HG02870 (cell line): ENCODE measurements at regions not wholly inside any gene's neighbourhood (a gene's known extent, or its start where the extent isn't known, plus 50 kb on each side); places are given as distances from the start of the nearest gene placed in this dataset.
"Not testable (repeated sequence)": the region's sequence is repeated elsewhere in the genome, so short reads cannot be mapped to it uniquely, and the experiment has no call there.

Experiments
- ATAC-seq: cut with Tn5 transposase; IDR thresholded peaks from one replicate; pipeline ENCODE4 v1.9.1; 2021; ENCODE audit warnings: mild to moderate bottlenecking, moderate library complexity; ENCODE audit not compliant: unreplicated experiment

GRCh38 chrX:8027827-8028226 is 100.6 kb upstream of the PNPLA4 start:
- no peak for ATAC-seq

GRCh38 chrX:8025705-8026104 is 98.5 kb upstream of the PNPLA4 start:
- no peak for ATAC-seq

DNA sequence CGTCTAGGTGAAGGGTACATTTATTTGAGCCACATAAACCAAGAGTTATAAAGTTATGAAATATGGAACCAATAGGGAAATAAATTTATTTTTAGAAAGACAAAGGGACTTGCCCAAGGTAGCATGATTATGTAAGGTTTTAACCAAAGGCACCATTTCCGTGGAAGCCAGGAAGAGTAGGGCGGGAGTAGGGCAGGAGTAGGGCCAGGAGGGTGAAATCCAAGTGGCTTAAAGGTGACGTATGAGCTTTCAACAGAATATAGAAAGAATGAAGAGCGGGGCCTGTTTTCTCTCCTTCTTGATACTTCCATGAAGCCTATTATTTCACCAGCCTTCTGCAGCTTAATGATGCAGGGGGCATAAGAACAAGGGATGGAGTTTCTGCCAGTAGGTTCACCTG is 91.7 kb upstream of the PNPLA4 start:
- no peak for ATAC-seq

DNA sequence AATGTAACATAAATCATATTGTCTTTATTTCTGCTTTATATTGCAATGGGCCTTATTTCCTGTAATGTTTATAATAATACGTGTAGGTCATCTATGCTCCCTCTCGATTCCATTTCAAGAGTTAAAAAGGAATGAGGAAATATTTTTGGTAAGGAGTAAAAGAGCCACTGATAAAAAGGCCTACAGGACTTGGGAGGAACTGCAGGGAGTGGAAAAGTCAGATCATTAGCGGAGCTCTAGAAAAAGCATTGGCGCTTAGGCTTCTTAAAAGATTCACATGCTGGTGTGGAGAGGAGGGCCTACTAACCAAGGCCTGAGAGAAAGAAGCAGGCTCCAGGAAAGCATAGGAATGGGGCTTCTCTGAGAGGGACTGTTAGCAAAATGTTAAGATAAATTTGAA is 82.9 kb upstream of the PNPLA4 start:
- no peak for ATAC-seq

- ATAC-seq: no peak
These were observed 78.6 kb upstream of the PNPLA4 start for GRCh38 chrX:8005678-8006347.

- no peak for ATAC-seq
These were observed 76.1 kb upstream of the PNPLA4 start for GRCh38 chrX:8003147-8003883.

DNA sequence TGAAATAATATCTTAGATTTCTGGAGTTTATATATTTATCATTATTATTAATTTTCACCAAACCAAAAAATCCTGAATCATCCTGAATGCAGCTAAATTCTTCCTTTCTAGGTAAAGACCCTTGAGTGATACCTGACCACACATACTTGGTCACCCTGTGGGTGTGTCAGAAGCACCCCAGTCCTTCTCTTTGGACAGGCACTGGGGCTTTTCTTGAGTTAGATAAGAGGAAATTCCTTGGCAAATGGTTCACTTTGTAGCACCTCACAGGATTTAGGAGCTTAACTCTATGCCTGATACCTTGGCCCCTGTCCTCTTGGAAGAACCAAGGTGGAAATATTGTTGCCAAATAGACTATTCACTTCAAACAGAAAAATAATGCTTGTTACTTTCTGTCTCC is 69.6 kb upstream of the PNPLA4 start:
- ATAC-seq: no peak

DNA sequence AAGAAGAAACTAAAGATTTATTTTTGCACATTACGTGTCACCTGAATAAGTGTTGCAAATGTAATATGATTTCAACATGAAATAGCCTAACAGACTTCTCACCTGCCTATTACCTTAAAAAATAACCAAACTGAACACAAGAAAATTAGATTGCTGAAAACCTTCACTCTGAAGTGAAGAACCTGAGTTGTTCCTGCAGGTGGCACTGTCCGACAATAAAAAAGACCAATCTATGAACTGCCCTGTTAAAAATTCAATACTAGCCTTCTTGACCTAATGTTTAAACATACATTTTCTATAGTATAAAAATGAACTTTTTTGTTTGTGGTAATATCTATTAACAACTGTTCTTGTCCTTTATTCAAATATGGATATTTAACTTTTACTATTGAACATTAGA is 69.2 kb upstream of the PNPLA4 start:
- peak; percentile 82 for ATAC-seq

GRCh38 chrX:7993873-7994272 is 66.7 kb upstream of the PNPLA4 start:
- no peak for ATAC-seq

GRCh38 chrX:7988013-7988759 is 61.0 kb upstream of the PNPLA4 start:
- ATAC-seq: not testable (repeated sequence)

DNA sequence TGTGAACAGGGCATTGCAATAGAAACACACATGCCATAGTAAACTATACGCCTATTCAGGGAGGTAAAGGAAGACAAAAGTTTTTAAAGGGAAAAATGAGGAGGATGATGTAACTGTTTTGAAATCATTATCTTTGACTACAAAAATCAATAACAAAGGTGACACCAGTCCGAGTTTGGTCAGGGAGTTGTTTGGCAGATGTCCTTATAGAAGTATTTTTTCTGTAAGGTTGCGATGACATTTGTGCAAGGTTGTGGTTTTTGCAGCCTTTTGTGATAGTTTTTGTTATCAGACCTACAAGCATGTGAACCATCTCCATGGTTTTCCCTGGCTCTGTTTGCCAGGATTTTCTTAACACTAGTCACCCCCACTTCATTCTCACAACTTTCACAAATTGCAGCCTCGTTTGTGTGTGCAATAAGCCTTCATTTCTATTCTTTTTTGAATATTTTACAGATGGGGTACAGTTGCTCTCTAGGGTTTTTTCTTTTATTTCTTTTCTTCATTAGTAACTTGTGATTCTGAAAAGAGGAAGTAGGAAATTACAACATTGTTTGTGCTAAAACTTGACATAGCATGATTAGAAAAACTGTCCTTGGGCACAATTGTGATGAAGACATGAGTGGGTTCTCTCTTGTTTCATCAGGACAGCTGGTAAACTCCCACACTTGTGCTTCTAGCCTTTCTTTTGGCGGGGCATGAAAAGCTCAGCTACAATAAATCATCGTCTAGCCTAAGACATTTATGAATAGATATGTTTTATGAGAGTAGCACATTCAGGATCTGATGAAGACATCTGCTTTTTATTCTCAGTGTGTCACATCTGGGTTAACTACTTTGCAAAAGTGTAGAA is 60.2 kb upstream of the PNPLA4 start:
- peak; percentile 75 for ATAC-seq

DNA sequence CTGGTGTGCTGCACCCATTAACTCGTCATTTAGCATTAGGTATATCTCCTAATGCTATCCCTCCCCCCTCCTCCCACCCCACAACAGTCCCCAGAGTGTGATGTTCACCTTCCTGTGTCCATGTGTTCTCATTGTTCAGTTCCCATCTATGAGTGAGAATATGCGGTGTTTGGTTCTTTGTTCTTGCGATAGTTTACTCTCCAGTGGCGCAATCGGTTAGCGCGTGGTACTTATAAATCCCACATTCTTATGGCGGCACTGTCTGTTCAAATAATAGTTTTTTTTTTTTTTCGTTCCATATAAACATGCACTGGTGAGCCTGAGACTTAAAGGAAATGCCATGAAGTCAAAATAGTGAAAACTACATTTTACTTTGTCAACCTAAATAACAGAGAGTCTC is 59.5 kb upstream of the PNPLA4 start:
- not testable (repeated sequence) for ATAC-seq

DNA sequence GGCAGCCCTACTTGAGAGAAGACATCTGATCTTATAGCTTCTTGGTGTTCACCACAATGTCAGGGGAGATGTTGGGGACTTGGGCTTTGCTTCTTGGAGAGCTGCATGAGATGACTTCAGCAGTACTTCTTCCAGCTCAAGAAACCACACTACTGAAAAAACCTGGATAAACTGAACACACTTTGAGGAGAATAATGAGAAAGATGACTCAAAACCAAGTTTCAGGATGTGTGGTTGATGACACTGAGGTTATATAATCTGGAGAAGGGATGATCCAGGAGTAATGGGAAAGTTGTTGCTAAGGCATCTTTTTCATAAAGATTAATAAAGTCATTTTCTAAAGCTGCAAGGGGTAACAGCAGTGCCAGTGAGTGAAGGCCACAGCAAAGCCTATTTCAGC is 58.4 kb upstream of the PNPLA4 start:
- no peak for ATAC-seq

- no peak for ATAC-seq
These were observed 56.4 kb upstream of the PNPLA4 start for GRCh38 chrX:7983581-7983980.
